Keratinocyte (primary cell): ENCODE measurements at regions not wholly inside any gene's neighbourhood (a gene's known extent, or its start where the extent isn't known, plus 50 kb on each side); places are given as distances from the start of the nearest gene placed in this dataset.

Experiments
- EZH2 ChIP-seq: IDR thresholded peaks from one replicate; pipeline ENCODE4 v1.6.1; 2012; ENCODE audit warnings: inconsistent platforms, mild to moderate bottlenecking, low read length, moderate library complexity
- TF ChIP-seq, protein P1 (sequence below), 3 experiments: IDR thresholded peaks in 1 of 3; conservative IDR thresholded peaks in 1 of 3; optimal IDR thresholded peaks in 1 of 3; 2 replicates in 2 of 3; 3 replicates in 1 of 3; pipeline versions ENCODE3 to v1.5.1; 2011; ENCODE audit warnings: low read length in 3 of 3, mild to moderate bottlenecking in 3 of 3, moderate library complexity in 2 of 3, control low read depth in 1 of 3, inconsistent platforms in 1 of 3; ENCODE audit not compliant: insufficient read depth in 2 of 3; ENCODE audit errors: extremely low read depth in 1 of 3

DNA sequence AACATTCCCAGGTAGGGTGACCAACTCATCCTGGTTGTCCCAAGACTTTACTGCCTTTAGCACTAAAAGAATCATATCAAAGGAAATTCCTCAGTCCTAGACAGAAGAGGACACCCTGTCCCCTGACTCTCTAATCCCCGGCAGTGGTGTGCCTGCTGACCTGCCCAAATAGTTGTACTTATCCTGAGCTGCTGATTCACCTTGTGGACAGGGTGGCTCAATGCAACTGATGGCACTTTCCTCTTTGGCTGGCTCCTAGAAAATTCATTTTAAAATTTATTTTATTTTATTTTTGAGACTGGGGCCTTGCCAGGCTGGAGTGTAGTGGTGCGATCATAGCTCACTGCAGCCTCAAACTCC, 111.7 kb downstream of the JCAD start:
- TF ChIP-seq, protein P1, sequence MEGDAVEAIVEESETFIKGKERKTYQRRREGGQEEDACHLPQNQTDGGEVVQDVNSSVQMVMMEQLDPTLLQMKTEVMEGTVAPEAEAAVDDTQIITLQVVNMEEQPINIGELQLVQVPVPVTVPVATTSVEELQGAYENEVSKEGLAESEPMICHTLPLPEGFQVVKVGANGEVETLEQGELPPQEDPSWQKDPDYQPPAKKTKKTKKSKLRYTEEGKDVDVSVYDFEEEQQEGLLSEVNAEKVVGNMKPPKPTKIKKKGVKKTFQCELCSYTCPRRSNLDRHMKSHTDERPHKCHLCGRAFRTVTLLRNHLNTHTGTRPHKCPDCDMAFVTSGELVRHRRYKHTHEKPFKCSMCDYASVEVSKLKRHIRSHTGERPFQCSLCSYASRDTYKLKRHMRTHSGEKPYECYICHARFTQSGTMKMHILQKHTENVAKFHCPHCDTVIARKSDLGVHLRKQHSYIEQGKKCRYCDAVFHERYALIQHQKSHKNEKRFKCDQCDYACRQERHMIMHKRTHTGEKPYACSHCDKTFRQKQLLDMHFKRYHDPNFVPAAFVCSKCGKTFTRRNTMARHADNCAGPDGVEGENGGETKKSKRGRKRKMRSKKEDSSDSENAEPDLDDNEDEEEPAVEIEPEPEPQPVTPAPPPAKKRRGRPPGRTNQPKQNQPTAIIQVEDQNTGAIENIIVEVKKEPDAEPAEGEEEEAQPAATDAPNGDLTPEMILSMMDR (optimal IDR thresholded peaks at IDR 0.05 in 1 of 3, IDR thresholded peaks at IDR 0.05 in 1 of 3, conservative IDR thresholded peaks at IDR 0.05 in 1 of 3; ENCODE audit: extremely low read depth in 1 of 3, insufficient read depth in 2 of 3, low read length in 3 of 3), result peak; percentile 14 to 65 (median 31)
- no peak for TF ChIP-seq EZH2
